ENCODE measurements at regions not wholly inside any gene's neighbourhood (a gene's known extent, or its start where the extent isn't known, plus 50 kb on each side); places are given as distances from the start of the nearest gene placed in this dataset.

- Mint-ChIP-seq H3K9me3 (ENCODE audit: insufficient read depth) (no peaks in the 10 kb centered on the region), H3K4me1 (no peaks in the 10 kb centered on the region), H3K4me3 (no peak overlapping the region), H3K27ac (no peak overlapping the region), H3K27me3 (no peaks in the 10 kb centered on the region)
- ATAC-seq (ENCODE audit: low read depth), result no peak
- Histone ChIP-seq H3K9me3 (ENCODE audit: control extremely low read depth in 1 of 3, control insufficient read depth in 2 of 3, insufficient read depth in 1 of 3, low read length in 2 of 3) (peaks cover 0 to 11% (median 0%) of the 10 kb centered on the region in 3 donors), H3K4me3 (ENCODE audit: control extremely low read depth in 1 of 5, extremely low read depth in 1 of 5, insufficient read depth in 1 of 5, low read depth in 2 of 5, low read length in 4 of 5) (no peak overlapping the region), H2AFZ (ENCODE audit: insufficient read depth, low read depth, low read length, poor library complexity, severe bottlenecking) (no peak overlapping the region), H3K36me3 (replicated peaks in 1 of 2; ENCODE audit: control extremely low read depth in 1 of 2, control insufficient read depth in 1 of 2, extremely low read depth in 1 of 2, insufficient read depth in 2 of 2, low read length in 1 of 2) (no peaks in the 10 kb centered on the region), H3K9ac (ENCODE audit: low read length) (no peak overlapping the region), H3K4me1 (ENCODE audit: control insufficient read depth in 2 of 2, insufficient read depth in 2 of 2, low read length in 2 of 2) (no peaks in the 10 kb centered on the region), H3K4me2 (replicated peaks; ENCODE audit: low read depth, low read length, poor library complexity, severe bottlenecking) (no peak overlapping the region), H3K27ac (ENCODE audit: low read length in 2 of 2) (no peak overlapping the region), H4K20me1 (ENCODE audit: control insufficient read depth, insufficient read depth, low read length, poor library complexity, severe bottlenecking) (no peaks in the 10 kb centered on the region), H3K27me3 (replicated peaks in 1 of 4; ENCODE audit: control extremely low read depth in 1 of 4, control insufficient read depth in 3 of 4, insufficient read depth in 4 of 4, low read length in 3 of 4) (no peaks in the 10 kb centered on the region), H3K79me2 (ENCODE audit: control insufficient read depth, insufficient read depth, low read length) (no peaks in the 10 kb centered on the region)
- intact Hi-C loops (cut with micrococcal nuclease), result no loop called here
- WGBS (ENCODE audit: insufficient coverage), result 0% methylated on average over 1 of the region's 4 CpGs
- CTCF ChIA-PET, result no interaction called here
- DNase-seq, result no peak
- POLR2A ChIA-PET, result no interaction called here
- TF ChIP-seq CTCF (IDR thresholded peaks at IDR 0.05) (no peak), EZH2 (IDR thresholded peaks at IDR 0.05; ENCODE audit: borderline replicate concordance, insufficient read depth, low read depth, low read length, poor library complexity, severe bottlenecking) (no peak)
Observed at GRCh38 chr7:131819891-131820290, 263.5 kb upstream of the PODXL start.

- Histone ChIP-seq H3K27ac (ENCODE audit: low read length in 2 of 2) (no peak overlapping the region), H3K9ac (ENCODE audit: low read length) (no peak overlapping the region), H3K79me2 (ENCODE audit: control insufficient read depth, insufficient read depth, low read length) (no peaks in the 10 kb centered on the region), H3K4me3 (ENCODE audit: control extremely low read depth in 1 of 5, extremely low read depth in 1 of 5, insufficient read depth in 1 of 5, low read depth in 2 of 5, low read length in 4 of 5) (no peak overlapping the region), H3K36me3 (replicated peaks in 1 of 2; ENCODE audit: control extremely low read depth in 1 of 2, control insufficient read depth in 1 of 2, extremely low read depth in 1 of 2, insufficient read depth in 2 of 2, low read length in 1 of 2) (no peaks in the 10 kb centered on the region), H3K9me3 (ENCODE audit: control extremely low read depth in 1 of 3, control insufficient read depth in 2 of 3, insufficient read depth in 1 of 3, low read length in 2 of 3) (peaks cover 0 to 16% (median 0%) of the 10 kb centered on the region in 3 donors), H2AFZ (ENCODE audit: insufficient read depth, low read depth, low read length, poor library complexity, severe bottlenecking) (no peak overlapping the region), H3K27me3 (replicated peaks in 1 of 4; ENCODE audit: control extremely low read depth in 1 of 4, control insufficient read depth in 3 of 4, insufficient read depth in 4 of 4, low read length in 3 of 4) (no peaks in the 10 kb centered on the region), H3K4me2 (replicated peaks; ENCODE audit: low read depth, low read length, poor library complexity, severe bottlenecking) (no peak overlapping the region), H4K20me1 (ENCODE audit: control insufficient read depth, insufficient read depth, low read length, poor library complexity, severe bottlenecking) (no peaks in the 10 kb centered on the region), H3K4me1 (ENCODE audit: control insufficient read depth in 2 of 2, insufficient read depth in 2 of 2, low read length in 2 of 2) (no peaks in the 10 kb centered on the region)
- H3K4me3 Mint-ChIP-seq, result no peak overlapping the region
- DNase-seq (no peak), ATAC-seq (ENCODE audit: low read depth) (no peak)
- intact Hi-C loops (cut with micrococcal nuclease), result no loop called here
- peaks cover 4% of the 10 kb centered on the region for H3K27me3 Mint-ChIP-seq
- H3K27ac Mint-ChIP-seq, result no peak overlapping the region
- TF ChIP-seq CTCF (IDR thresholded peaks at IDR 0.05), result no peak
- TF ChIP-seq EZH2 (IDR thresholded peaks at IDR 0.05; ENCODE audit: borderline replicate concordance, insufficient read depth, low read depth, low read length, poor library complexity, severe bottlenecking), result no peak
- H3K4me1 Mint-ChIP-seq, result no peaks in the 10 kb centered on the region
- CTCF ChIA-PET, result no interaction called here
- no peaks in the 10 kb centered on the region for H3K9me3 Mint-ChIP-seq (ENCODE audit: insufficient read depth)
- 95% methylated on average over 3 of the region's 6 CpGs for WGBS (ENCODE audit: insufficient coverage)
- POLR2A ChIA-PET, result no interaction called here
Observed at GRCh38 chr7:131816391-131817007, 260.1 kb upstream of the PODXL start.
